NCI-H748 (cell line): ENCODE measurements at regions not wholly inside any gene's neighbourhood (a gene's known extent, or its start where the extent isn't known, plus 50 kb on each side); places are given as distances from the start of the nearest gene placed in this dataset.
"Not testable (repeated sequence)": the region's sequence is repeated elsewhere in the genome, so short reads cannot be mapped to it uniquely, and the experiment has no call there.

Experiments
- DNase-seq: peaks from one replicate; lab custom pipeline; 2025; ENCODE audit not compliant: unreplicated experiment; lab: John Stamatoyannopoulos, UW

- no peak for DNase-seq
Measured at GRCh38 chr5:136501133-136501532, 135.8 kb upstream of the TRPC7 start.

- no peak for DNase-seq
Measured at GRCh38 chr5:136492587-136492986, 127.2 kb upstream of the TRPC7 start.

DNA sequence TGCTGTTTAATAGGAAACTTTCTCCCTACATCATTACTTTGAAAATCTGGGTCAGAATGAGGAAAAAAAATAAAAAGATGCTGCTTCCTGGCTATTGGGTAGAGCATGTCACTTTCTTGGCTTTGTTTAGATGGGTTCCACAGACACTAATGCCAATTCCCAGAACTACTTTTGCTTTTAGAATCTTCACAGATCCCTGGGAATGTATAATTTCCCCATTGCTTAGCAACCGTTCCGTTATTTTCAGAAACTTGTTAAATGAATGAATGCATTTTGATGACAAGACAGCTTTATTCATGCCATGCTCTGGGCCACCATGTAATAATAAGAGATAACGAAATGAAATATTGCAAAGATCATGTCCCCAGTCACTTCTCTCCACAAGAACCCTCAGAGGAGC is 126.5 kb upstream of the TRPC7 start:
- DNase-seq = no peak

DNA sequence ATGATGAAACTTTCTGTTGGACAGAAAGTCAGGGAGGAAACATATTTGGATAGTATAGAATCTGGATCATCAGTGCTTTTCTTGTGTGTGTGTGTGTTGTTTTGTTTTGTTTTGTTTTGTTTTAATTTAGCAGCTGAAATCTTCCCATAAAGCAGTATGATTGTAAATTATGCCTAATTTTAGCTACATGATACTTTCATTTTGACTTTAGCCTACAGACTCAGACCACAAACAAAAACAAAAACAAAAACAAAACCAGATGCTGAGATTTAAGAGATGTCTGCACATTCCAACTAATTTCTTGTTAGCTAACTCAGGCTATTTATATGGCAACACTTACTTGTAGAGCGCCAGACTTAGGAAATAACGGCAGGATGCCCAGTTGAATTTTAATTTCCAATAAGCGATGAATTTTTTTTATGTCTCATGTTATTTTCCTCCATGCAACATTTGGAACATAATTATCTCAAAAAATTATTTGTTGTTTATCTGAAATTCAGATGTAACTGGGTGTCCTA is 119.5 kb upstream of the TRPC7 start:
- DNase-seq = no peak

DNA sequence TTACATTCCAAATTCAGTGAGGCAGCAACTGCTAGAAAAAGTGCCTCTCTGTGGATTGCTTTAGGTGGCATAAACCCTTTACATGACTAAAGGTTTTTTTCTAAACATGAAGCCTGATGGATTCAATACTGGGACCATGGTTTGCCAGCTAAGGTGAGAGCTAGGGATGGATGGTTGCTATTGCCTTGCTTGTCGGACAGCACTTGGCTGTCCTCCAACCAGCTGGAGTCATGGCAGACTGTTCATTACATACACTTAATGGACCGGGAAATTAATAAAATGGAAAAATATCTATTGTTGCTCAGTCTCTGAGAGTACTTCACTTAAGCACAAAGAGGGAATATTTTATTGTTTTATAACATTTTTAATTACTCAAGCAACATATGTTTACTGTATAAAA is 116.9 kb upstream of the TRPC7 start:
- no peak for DNase-seq

DNA sequence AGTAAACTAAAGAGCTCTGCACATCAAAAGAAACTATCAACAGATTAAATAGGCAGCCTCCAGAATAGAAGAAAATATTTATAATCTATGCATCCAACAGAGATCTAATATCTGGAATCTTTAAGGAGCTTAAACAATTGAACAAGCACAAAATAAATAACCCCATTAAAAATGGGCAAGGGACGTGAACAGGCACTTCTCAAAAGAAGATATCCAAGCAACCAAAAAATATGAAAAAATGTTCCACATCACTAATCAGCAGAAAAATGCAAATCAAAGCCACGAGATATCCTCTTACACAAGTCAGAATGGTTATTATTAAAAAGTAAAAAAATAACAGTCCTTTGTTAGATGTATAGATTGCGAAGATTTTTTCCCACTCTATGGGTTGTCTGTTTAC is 109.1 kb upstream of the TRPC7 start:
- no peak for DNase-seq

DNA sequence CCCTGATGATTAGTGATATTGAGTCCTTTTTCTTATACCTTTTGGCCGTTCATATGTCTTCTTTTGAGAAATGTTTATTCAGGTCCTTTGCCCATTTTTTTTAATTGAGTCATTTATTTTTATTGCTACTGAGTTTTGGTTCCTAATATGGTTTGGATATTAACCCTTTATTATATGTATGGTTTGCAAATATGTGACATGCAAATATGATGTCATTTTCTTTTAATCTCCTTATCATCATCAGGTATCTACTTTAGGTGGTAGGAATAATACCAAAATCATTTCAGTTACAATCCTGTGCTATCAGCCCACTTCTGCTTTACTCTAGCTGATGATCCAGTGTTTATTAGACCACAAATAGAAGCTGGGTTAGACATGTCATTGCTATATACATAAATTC is 102.3 kb upstream of the TRPC7 start:
- no peak for DNase-seq

GRCh38 chr5:136466041-136466415 is 100.7 kb upstream of the TRPC7 start:
- DNase-seq = no peak

- no peak for DNase-seq
Measured at GRCh38 chr5:136458481-136458880, 93.1 kb upstream of the TRPC7 start.

- peak; percentile 58 for DNase-seq
Measured at GRCh38 chr5:136457390-136458013, 92.2 kb upstream of the TRPC7 start.

DNA sequence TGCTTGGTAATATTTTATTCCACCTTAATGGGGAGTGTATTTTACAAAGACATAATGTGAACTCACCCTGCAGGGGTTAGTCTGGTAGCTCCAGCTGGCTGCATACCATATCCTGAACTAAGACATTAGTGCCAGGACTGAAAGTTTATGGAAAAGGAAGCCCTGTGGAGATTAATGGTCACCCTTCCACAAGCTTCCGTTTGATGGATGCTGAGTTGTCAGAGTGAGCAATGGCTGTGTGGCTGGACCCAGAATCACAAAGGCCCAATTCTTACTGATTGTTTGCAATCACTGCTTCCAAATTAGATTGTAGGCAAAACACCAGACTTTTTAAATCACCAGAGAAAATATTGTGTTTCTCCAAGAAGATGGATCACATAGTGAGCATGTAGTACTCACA is 90.1 kb upstream of the TRPC7 start:
- no peak for DNase-seq

DNA sequence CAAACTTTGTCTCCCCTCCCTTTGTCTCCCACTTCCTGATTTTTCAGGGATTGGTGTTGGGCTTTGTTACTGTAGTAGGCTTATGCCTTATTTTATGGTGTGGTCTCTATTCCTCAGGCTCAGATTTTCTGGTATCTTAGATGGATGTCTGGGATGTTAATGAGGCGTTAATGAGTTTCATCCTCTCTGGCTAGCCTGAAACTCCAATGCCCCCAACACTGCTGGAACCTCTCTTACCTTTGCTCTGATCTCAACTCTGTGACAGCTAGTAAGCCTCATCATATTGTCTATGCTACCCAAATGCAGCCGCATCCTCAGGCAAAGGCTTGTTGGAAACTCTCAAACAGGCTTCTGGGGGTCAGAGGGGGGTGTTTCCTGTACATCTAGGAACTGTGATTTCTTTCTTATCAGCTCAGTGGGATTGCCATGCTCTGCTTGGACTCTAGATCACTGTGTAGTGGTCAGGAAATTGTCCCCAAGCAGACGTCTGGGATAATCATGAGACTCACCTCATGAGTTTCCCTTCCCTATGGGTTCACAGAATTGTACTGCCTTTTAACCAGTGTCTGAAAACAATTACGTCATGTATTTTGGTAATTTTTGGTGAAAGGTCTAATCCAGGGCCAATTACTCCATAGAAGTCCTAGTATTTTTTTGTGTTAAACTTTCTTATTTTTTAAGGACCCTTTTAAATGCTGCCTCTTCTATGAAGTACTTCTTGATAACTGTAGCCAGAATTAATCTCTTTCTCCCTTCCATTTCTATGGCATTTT is 88.8 kb upstream of the TRPC7 start:
- no peak for DNase-seq

- DNase-seq = no peak
Measured at GRCh38 chr5:136453199-136453598, 87.9 kb upstream of the TRPC7 start.

DNA sequence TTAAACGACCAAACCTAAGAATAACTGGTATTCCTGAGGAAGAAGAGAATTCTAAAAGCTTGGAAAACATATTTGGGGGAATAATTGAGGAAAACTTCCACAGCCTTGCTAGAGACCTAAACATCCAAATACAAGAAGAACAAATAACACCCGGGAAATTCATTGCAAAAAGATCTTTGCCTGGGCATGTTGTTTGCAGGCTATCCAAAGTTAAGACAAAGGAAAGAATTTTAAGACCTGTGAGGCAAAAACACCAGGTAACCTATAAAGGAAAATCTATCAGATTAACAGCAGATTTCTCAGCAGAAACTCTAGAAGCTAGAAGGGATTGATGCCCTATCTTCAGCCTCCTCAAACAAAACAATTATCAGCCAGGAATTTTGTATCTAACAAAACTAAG is 82.2 kb upstream of the TRPC7 start:
- DNase-seq = not testable (repeated sequence)

- no peak for DNase-seq
Measured at GRCh38 chr5:136446565-136446964, 81.2 kb upstream of the TRPC7 start.

DNA sequence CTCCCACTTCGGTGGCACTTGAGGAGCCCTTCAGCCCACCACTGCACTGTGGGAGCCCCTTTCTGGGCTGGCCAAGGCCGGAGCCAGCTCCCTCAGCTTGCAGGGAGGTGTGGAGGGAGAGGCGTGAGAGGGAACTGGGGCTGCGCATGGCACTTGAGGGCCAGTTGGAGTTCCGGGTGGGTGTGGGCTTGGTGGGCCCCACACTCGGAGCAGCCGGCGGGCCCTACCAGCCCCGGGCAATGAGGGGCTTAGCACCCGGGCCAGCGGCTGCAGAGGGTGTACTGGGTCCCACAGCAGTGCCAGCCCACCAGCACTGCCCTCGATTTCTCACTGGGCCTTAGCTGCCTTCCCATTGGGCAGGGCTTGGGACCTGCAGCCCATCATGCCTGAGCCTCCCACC is 78.8 kb upstream of the TRPC7 start:
- not testable (repeated sequence) for DNase-seq

- DNase-seq = no peak
Measured at GRCh38 chr5:136439367-136439766, 74.0 kb upstream of the TRPC7 start.

DNA sequence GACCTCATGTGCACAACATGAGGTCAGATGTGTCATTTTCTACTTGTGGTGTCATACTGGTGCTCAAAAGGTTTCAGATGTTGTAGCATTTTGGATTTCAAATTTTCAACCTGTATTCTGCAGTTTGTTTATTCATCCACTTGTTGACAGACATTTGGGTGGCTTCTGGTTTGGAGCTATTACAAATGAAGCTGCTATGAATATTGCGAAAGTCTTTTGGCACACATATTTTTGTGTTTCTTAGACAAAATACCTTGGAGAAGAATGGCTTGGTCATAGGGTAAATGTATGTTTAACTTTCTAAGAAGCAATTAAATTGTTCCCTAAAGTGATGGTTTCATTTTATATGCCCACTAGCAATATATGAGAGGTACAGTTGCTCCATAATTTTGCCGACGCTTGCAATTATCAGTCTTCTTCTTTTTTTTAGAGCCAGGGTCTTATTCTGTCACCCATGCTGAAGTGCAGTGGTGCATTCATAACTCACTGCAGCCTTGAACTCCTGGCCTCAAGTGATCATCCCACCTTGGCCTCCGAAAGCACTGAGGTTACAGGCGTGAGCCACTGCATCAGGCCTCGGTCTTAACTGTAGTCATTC is 70.7 kb upstream of the TRPC7 start:
- no peak for DNase-seq

DNA sequence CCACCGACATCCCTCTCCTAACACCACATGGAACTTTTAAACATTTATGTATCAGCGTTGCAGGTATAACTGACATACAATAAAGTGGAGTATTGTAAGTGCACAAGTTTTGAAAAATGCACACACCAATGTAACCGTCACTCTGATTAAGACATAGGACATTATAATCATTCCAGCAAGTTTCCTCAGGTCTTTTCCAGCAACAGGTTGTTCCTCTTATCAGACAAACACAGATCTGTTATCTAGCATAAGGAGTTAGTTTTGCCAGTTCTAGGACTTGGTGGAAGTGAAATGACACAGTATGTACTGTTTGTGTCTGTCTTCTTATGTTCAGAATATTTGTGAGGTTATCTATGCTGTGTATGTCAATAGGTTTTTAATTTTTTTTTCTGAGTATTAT is 69.5 kb upstream of the TRPC7 start:
- no peak for DNase-seq

DNA sequence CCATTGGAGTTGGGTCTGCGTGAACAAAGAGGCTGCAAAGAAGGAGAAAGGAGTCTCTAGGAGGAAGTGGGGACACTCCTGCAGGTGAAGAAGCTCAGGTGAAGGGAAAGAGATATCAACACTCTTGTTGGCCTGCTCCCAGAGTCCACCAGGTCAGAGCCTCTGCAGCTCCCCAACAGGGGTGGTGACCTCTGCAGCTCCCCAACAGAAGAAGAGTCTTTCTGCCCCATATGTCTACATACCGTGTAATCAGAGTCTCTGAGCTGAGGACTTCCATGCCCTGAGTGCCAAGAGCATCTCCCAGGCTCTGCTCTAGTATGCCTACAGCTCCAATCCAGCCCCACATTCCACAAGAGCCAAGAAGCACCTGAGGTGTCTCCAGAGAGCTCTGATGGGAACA is 67.4 kb upstream of the TRPC7 start:
- DNase-seq = no peak

DNA sequence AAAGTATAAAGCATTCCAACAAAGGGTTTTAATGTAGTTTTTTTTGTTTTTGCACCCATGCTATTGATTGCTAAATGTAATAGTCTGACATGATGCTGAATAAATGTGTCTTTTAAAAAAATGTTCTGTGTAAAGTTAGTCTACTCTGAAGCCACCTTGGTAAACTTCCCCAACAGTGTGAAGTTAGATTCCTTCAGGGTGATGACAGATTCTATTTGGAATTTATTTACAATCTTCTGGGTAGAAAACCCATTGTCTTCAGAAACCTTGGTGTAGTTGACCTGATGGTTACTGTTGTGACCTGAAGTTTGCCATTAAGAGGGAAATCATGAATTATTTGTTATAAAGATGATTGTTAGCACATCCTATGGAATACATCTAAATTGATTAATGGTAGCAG is 64.7 kb upstream of the TRPC7 start:
- no peak for DNase-seq

DNA sequence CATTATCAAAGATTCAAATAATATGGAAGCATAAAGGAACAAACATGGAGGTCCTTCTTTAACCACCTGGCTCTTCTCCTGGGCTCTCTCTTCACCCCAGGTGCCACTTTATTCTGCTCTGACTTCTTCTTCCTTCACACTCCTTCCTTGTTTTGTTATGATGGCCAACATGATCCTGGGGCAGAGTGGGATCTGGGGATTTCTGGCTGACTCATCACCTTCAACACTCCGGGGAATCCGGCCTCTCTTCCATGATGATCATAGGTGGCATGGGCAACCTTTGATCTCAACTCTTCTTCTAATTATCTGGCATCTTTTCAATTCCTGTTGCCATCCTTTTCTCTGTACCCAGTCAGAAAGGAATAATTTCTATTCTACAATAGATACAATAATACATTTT is 62.1 kb upstream of the TRPC7 start:
- no peak for DNase-seq
